HEK293 (cell line): ENCODE measurements at regions not wholly inside any gene's neighbourhood (a gene's known extent, or its start where the extent isn't known, plus 50 kb on each side); places are given as distances from the start of the nearest gene placed in this dataset.

ENCODE experiments used
- YY1 ChIP-seq: fragments of 450-650 bp; formaldehyde crosslinking; IDR thresholded peaks from 2 replicates; pipeline ENCODE4 v1.5.1; 2018; ENCODE audit warnings: missing biosample characterization, missing genetic modification characterization
- ZBTB20 ChIP-seq: fragments of 450-650 bp; formaldehyde crosslinking; IDR thresholded peaks from 2 replicates; pipeline ENCODE4 v1.5.1; 2016; ENCODE audit warnings: missing biosample characterization, missing genetic modification characterization
- ZNF23 ChIP-seq: fragments of 450-650 bp; formaldehyde crosslinking; IDR thresholded peaks from 2 replicates; pipeline ENCODE4 v1.5.1; 2016; ENCODE audit warnings: missing biosample characterization, missing genetic modification characterization, borderline replicate concordance
- ZNF777 ChIP-seq: fragments of 450-650 bp; formaldehyde crosslinking; IDR thresholded peaks from 2 replicates; pipeline ENCODE4 v1.5.1; 2017; ENCODE audit warnings: missing biosample characterization, missing genetic modification characterization, borderline replicate concordance
- ZSCAN30 ChIP-seq: fragments of 450-650 bp; IDR thresholded peaks from 2 replicates; pipeline ENCODE4 v1.5.1; 2018; ENCODE audit warnings: missing biosample characterization, mild to moderate bottlenecking, missing genetic modification characterization, moderate library complexity
- TF ChIP-seq, protein P1 (sequence below): fragments of 450-650 bp; formaldehyde crosslinking; IDR thresholded peaks from 2 replicates; pipeline ENCODE4 v1.5.1; 2016; ENCODE audit warnings: missing biosample characterization, missing genetic modification characterization
- TF ChIP-seq, protein P2 (sequence below): fragments of 450-650 bp; formaldehyde crosslinking; IDR thresholded peaks from 2 replicates; pipeline ENCODE4 v1.5.1; 2016; ENCODE audit warnings: missing biosample characterization, missing genetic modification characterization
- TF ChIP-seq, protein P3 (sequence below): fragments of 450-650 bp; formaldehyde crosslinking; conservative IDR thresholded peaks from 2 replicates; pipeline ENCODE4 v1.5.1; 2016; ENCODE audit warnings: low read depth, missing biosample characterization, missing genetic modification characterization
- TF ChIP-seq, protein P4 (sequence below): fragments of 450-650 bp; formaldehyde crosslinking; IDR thresholded peaks from 2 replicates; pipeline ENCODE4 v1.5.1; 2016; ENCODE audit warnings: missing biosample characterization, missing genetic modification characterization, low read depth

DNA sequence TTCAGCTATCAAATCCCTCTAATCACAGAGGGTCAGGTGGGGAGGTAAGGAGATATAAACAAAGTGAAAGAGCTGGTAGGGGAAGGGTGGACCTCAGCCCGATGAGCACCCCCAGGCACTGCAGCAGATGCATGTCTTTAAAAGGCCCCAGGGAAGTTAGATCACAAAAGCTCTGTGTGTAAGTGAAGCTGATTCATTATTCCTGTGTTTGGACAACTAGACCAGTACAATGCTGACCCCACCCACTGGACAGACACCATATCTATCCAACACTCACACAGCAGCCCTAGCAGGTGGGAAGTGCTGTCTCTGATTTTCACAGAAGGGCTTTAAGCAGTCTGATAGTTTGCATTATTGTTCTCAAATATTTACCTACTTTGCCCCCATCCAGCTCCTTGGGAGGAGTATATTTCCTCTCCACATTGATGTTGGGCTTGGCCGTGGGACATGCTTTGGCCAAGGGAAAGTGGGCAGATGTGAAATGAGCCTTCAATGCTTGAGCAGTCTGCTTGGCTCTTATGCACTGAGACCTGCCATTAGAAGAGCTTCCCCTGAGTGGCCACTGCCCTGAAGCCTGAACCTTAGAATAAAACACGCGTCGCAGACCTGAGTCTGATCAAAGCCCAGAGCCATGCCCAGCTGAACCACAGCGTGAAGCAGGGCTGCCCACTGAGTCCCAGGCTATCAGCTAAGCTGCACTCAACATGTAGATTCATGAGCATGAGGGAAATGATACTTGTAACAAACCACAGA lies 111.4 kb downstream of the COPS8 start:
- TF ChIP-seq, protein P1, sequence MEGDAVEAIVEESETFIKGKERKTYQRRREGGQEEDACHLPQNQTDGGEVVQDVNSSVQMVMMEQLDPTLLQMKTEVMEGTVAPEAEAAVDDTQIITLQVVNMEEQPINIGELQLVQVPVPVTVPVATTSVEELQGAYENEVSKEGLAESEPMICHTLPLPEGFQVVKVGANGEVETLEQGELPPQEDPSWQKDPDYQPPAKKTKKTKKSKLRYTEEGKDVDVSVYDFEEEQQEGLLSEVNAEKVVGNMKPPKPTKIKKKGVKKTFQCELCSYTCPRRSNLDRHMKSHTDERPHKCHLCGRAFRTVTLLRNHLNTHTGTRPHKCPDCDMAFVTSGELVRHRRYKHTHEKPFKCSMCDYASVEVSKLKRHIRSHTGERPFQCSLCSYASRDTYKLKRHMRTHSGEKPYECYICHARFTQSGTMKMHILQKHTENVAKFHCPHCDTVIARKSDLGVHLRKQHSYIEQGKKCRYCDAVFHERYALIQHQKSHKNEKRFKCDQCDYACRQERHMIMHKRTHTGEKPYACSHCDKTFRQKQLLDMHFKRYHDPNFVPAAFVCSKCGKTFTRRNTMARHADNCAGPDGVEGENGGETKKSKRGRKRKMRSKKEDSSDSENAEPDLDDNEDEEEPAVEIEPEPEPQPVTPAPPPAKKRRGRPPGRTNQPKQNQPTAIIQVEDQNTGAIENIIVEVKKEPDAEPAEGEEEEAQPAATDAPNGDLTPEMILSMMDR (tag by site-specific recombination) = no peak
- TF ChIP-seq ZNF23 (tag by site-specific recombination) (no peak), YY1 (no peak), ZSCAN30 (tag by site-specific recombination) (no peak), ZNF777 (tag by site-specific recombination) (no peak), ZBTB20 (tag by site-specific recombination) (no peak)
- TF ChIP-seq, protein P2, sequence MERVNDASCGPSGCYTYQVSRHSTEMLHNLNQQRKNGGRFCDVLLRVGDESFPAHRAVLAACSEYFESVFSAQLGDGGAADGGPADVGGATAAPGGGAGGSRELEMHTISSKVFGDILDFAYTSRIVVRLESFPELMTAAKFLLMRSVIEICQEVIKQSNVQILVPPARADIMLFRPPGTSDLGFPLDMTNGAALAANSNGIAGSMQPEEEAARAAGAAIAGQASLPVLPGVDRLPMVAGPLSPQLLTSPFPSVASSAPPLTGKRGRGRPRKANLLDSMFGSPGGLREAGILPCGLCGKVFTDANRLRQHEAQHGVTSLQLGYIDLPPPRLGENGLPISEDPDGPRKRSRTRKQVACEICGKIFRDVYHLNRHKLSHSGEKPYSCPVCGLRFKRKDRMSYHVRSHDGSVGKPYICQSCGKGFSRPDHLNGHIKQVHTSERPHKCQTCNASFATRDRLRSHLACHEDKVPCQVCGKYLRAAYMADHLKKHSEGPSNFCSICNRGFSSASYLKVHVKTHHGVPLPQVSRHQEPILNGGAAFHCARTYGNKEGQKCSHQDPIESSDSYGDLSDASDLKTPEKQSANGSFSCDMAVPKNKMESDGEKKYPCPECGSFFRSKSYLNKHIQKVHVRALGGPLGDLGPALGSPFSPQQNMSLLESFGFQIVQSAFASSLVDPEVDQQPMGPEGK = no peak
- TF ChIP-seq, protein P3, sequence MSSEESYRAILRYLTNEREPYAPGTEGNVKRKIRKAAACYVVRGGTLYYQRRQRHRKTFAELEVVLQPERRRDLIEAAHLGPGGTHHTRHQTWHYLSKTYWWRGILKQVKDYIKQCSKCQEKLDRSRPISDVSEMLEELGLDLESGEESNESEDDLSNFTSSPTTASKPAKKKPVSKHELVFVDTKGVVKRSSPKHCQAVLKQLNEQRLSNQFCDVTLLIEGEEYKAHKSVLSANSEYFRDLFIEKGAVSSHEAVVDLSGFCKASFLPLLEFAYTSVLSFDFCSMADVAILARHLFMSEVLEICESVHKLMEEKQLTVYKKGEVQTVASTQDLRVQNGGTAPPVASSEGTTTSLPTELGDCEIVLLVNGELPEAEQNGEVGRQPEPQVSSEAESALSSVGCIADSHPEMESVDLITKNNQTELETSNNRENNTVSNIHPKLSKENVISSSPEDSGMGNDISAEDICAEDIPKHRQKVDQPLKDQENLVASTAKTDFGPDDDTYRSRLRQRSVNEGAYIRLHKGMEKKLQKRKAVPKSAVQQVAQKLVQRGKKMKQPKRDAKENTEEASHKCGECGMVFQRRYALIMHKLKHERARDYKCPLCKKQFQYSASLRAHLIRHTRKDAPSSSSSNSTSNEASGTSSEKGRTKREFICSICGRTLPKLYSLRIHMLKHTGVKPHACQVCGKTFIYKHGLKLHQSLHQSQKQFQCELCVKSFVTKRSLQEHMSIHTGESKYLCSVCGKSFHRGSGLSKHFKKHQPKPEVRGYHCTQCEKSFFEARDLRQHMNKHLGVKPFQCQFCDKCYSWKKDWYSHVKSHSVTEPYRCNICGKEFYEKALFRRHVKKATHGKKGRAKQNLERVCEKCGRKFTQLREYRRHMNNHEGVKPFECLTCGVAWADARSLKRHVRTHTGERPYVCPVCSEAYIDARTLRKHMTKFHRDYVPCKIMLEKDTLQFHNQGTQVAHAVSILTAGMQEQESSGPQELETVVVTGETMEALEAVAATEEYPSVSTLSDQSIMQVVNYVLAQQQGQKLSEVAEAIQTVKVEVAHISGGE (tag by site-specific recombination) = no peak
- TF ChIP-seq, protein P4, sequence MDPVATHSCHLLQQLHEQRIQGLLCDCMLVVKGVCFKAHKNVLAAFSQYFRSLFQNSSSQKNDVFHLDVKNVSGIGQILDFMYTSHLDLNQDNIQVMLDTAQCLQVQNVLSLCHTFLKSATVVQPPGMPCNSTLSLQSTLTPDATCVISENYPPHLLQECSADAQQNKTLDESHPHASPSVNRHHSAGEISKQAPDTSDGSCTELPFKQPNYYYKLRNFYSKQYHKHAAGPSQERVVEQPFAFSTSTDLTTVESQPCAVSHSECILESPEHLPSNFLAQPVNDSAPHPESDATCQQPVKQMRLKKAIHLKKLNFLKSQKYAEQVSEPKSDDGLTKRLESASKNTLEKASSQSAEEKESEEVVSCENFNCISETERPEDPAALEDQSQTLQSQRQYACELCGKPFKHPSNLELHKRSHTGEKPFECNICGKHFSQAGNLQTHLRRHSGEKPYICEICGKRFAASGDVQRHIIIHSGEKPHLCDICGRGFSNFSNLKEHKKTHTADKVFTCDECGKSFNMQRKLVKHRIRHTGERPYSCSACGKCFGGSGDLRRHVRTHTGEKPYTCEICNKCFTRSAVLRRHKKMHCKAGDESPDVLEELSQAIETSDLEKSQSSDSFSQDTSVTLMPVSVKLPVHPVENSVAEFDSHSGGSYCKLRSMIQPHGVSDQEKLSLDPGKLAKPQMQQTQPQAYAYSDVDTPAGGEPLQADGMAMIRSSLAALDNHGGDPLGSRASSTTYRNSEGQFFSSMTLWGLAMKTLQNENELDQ = no peak
